Sigmoid colon (tissue), 4 donors: ENCODE measurements at regions not wholly inside any gene's neighbourhood (a gene's known extent, or its start where the extent isn't known, plus 50 kb on each side); places are given as distances from the start of the nearest gene placed in this dataset.

ENCODE experiments used
- POLR2AphosphoS5 ChIP-seq, 4 donors: sonication (generic); formaldehyde crosslinking; IDR thresholded peaks; one replicate each; pipeline ENCODE4 v1.6.1; 2017; ENCODE audit warnings: antibody characterized with exemption in 4 of 4
- TF ChIP-seq, protein P1 (sequence below), 4 experiments: fragments of 450-650 bp in 3 of 4; fragments of 200-600 bp in 1 of 4; IDR thresholded peaks; one replicate each; pipeline ENCODE4 v1.5.1; 2016 to 2019; ENCODE audit warnings: antibody characterized with exemption in 4 of 4, mild to moderate bottlenecking in 3 of 4, moderate library complexity in 2 of 4

- TF ChIP-seq, protein P1, sequence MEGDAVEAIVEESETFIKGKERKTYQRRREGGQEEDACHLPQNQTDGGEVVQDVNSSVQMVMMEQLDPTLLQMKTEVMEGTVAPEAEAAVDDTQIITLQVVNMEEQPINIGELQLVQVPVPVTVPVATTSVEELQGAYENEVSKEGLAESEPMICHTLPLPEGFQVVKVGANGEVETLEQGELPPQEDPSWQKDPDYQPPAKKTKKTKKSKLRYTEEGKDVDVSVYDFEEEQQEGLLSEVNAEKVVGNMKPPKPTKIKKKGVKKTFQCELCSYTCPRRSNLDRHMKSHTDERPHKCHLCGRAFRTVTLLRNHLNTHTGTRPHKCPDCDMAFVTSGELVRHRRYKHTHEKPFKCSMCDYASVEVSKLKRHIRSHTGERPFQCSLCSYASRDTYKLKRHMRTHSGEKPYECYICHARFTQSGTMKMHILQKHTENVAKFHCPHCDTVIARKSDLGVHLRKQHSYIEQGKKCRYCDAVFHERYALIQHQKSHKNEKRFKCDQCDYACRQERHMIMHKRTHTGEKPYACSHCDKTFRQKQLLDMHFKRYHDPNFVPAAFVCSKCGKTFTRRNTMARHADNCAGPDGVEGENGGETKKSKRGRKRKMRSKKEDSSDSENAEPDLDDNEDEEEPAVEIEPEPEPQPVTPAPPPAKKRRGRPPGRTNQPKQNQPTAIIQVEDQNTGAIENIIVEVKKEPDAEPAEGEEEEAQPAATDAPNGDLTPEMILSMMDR (IDR thresholded peaks at IDR 0.05): no peak
- TF ChIP-seq POLR2AphosphoS5 (IDR thresholded peaks at IDR 0.05): no peak
These were observed 254.4 kb downstream of the ANKRD7 start for GRCh38 chr7:118478931-118479330.
